Naive B cell (primary cell): ENCODE measurements at regions not wholly inside any gene's neighbourhood (a gene's known extent, or its start where the extent isn't known, plus 50 kb on each side); places are given as distances from the start of the nearest gene placed in this dataset.
"Not testable (repeated sequence)": the region's sequence is repeated elsewhere in the genome, so short reads cannot be mapped to it uniquely, and the experiment has no call there.

Source experiments
- ATAC-seq, 2 donors: fragments of 150-1000 bp; cut with Tn5 transposase; 2 replicates each; pipeline ENCODE4 v1.10.0; 2021; ENCODE audit warnings: low read depth in 2 of 2, mild to moderate bottlenecking in 2 of 2, moderate library complexity in 2 of 2
- DNase-seq: peaks from one replicate; pipeline ENCODE4 v3.0.0; 2022
- H3K27ac Mint-ChIP-seq, 6 donors: one replicate each; pipeline ENCODE4 v1.8.0; 2020 to 2022; ENCODE audit warnings: mild to moderate bottlenecking in 6 of 6, mixed read lengths in 6 of 6, moderate library complexity in 5 of 6, inconsistent platforms in 2 of 6
- H3K27me3 Mint-ChIP-seq, 3 donors: one replicate each; pipeline ENCODE4 v1.8.0; 2021 to 2022; ENCODE audit warnings: mixed read lengths in 3 of 3, mild to moderate bottlenecking in 1 of 3
- H3K36me3 Mint-ChIP-seq, 2 donors: one replicate each; pipeline ENCODE4 v1.8.0; 2020 to 2022; ENCODE audit warnings: mixed read lengths in 2 of 2, inconsistent platforms in 1 of 2, mild to moderate bottlenecking in 1 of 2
- H3K4me1 Mint-ChIP-seq, 3 donors: one replicate each; pipeline ENCODE4 v1.8.0; 2020 to 2022; ENCODE audit warnings: mixed read lengths in 3 of 3, inconsistent platforms in 1 of 3, mild to moderate bottlenecking in 1 of 3, moderate library complexity in 1 of 3
- H3K4me3 Mint-ChIP-seq, 8 donors: one replicate each; pipeline ENCODE4 v1.8.0; 2020 to 2022; ENCODE audit warnings: mild to moderate bottlenecking in 8 of 8, mixed read lengths in 8 of 8, moderate library complexity in 8 of 8, inconsistent platforms in 2 of 8
- H3K9me3 Mint-ChIP-seq, 7 donors: one replicate each; pipeline ENCODE4 v1.8.0; 2020 to 2022; ENCODE audit warnings: mixed read lengths in 7 of 7, mild to moderate bottlenecking in 5 of 7, inconsistent platforms in 2 of 7, moderate library complexity in 1 of 7

GRCh38 chr10:65032867-65033769, 1511.9 kb downstream of the REEP3 start:
- H3K27me3 Mint-ChIP-seq: no peaks in the 10 kb centered on the region
- H3K4me3 Mint-ChIP-seq: no peak overlapping the region
- no peak for ATAC-seq

GRCh38 chr10:65033957-65034356, 1512.8 kb downstream of the REEP3 start:
- no peaks in the 10 kb centered on the region for H3K36me3 Mint-ChIP-seq
- H3K27me3 Mint-ChIP-seq: no peaks in the 10 kb centered on the region
- ATAC-seq (no peak), DNase-seq (no peak)
- H3K9me3 Mint-ChIP-seq: peaks cover 4 to 9% (median 7%) of the 10 kb centered on the region in 7 donors
- no peak overlapping the region for H3K4me3 Mint-ChIP-seq
- no peak overlapping the region for H3K27ac Mint-ChIP-seq
- no peaks in the 10 kb centered on the region for H3K4me1 Mint-ChIP-seq

More at GRCh38 chr10:65032867-65033769, 1511.9 kb downstream of the REEP3 start:
- Mint-ChIP-seq H3K36me3 (no peaks in the 10 kb centered on the region), H3K27ac (no peak overlapping the region), H3K9me3 (peaks cover 4 to 11% (median 7%) of the 10 kb centered on the region in 7 donors), H3K4me1 (no peaks in the 10 kb centered on the region)
- no peak for DNase-seq

GRCh38 chr10:65040796-65041195, 1519.6 kb downstream of the REEP3 start:
- no peak for ATAC-seq
- Mint-ChIP-seq H3K27me3 (no peaks in the 10 kb centered on the region), H3K9me3 (peaks cover 0 to 3% (median 1%) of the 10 kb centered on the region in 7 donors), H3K36me3 (no peaks in the 10 kb centered on the region), H3K27ac (no peak overlapping the region), H3K4me3 (no peak overlapping the region), H3K4me1 (no peaks in the 10 kb centered on the region)
- no peak for DNase-seq

- no peak overlapping the region for H3K27ac Mint-ChIP-seq
- no peaks in the 10 kb centered on the region for H3K27me3 Mint-ChIP-seq
- no peak for DNase-seq
- H3K4me3 Mint-ChIP-seq: no peak overlapping the region
- no peak for ATAC-seq
- H3K4me1 Mint-ChIP-seq: no peaks in the 10 kb centered on the region
- H3K36me3 Mint-ChIP-seq: no peaks in the 10 kb centered on the region
- peaks cover 0 to 4% (median 1%) of the 10 kb centered on the region in 7 donors for H3K9me3 Mint-ChIP-seq
These were observed 1520.1 kb downstream of the REEP3 start for GRCh38 chr10:65041307-65041706.

- Mint-ChIP-seq H3K4me3 (no peak overlapping the region), H3K9me3 (peaks cover 0 to 3% (median 1%) of the 10 kb centered on the region in 7 donors), H3K36me3 (no peaks in the 10 kb centered on the region), H3K4me1 (no peaks in the 10 kb centered on the region), H3K27ac (no peak overlapping the region), H3K27me3 (no peaks in the 10 kb centered on the region)
- ATAC-seq (no peak), DNase-seq (no peak)
These were observed 1521.3 kb downstream of the REEP3 start for GRCh38 chr10:65042496-65042895.

GRCh38 chr10:65046831-65047230, 1525.6 kb downstream of the REEP3 start:
- DNase-seq: no peak
- Mint-ChIP-seq H3K9me3 (peaks cover 0 to 9% (median 2%) of the 10 kb centered on the region in 7 donors), H3K36me3 (no peaks in the 10 kb centered on the region), H3K27ac (no peak overlapping the region), H3K4me3 (no peak overlapping the region), H3K4me1 (no peaks in the 10 kb centered on the region), H3K27me3 (no peaks in the 10 kb centered on the region)
- no peak for ATAC-seq

GRCh38 chr10:65052111-65052510, 1530.9 kb downstream of the REEP3 start:
- not testable (repeated sequence) for H3K4me3 Mint-ChIP-seq

GRCh38 chr10:65053397-65053796, 1532.2 kb downstream of the REEP3 start:
- H3K27ac Mint-ChIP-seq, H3K27me3 Mint-ChIP-seq, H3K4me3 Mint-ChIP-seq, ATAC-seq, DNase-seq, H3K36me3 Mint-ChIP-seq, H3K4me1 Mint-ChIP-seq: not testable (repeated sequence)
- peaks cover 2 to 15% (median 9%) of the 10 kb centered on the region in 7 donors for H3K9me3 Mint-ChIP-seq

More at GRCh38 chr10:65052111-65052510, 1530.9 kb downstream of the REEP3 start:
- not testable (repeated sequence) for H3K27ac Mint-ChIP-seq, H3K36me3 Mint-ChIP-seq, H3K4me1 Mint-ChIP-seq, DNase-seq, ATAC-seq, H3K27me3 Mint-ChIP-seq
- peaks cover 2 to 15% (median 5%) of the 10 kb centered on the region in 7 donors for H3K9me3 Mint-ChIP-seq

- peaks cover 2 to 15% (median 9%) of the 10 kb centered on the region in 7 donors for H3K9me3 Mint-ChIP-seq
- DNase-seq, ATAC-seq, H3K36me3 Mint-ChIP-seq, H3K4me3 Mint-ChIP-seq, H3K27ac Mint-ChIP-seq, H3K4me1 Mint-ChIP-seq, H3K27me3 Mint-ChIP-seq: not testable (repeated sequence)
These were observed 1532.7 kb downstream of the REEP3 start for GRCh38 chr10:65053831-65054351.

GRCh38 chr10:65054701-65055100, 1533.5 kb downstream of the REEP3 start:
- peaks cover 2 to 15% (median 11%) of the 10 kb centered on the region in 7 donors for H3K9me3 Mint-ChIP-seq
- not testable (repeated sequence) for H3K27ac Mint-ChIP-seq, ATAC-seq, DNase-seq, H3K36me3 Mint-ChIP-seq, H3K4me1 Mint-ChIP-seq, H3K4me3 Mint-ChIP-seq, H3K27me3 Mint-ChIP-seq

- ATAC-seq: no peak
- no peaks in the 10 kb centered on the region for H3K36me3 Mint-ChIP-seq
- H3K4me1 Mint-ChIP-seq: no peaks in the 10 kb centered on the region
- no peak overlapping the region for H3K27ac Mint-ChIP-seq
- H3K9me3 Mint-ChIP-seq: peaks cover 0 to 5% (median 0%) of the 10 kb centered on the region in 7 donors
- DNase-seq: no peak
- no peaks in the 10 kb centered on the region for H3K27me3 Mint-ChIP-seq
- H3K4me3 Mint-ChIP-seq: no peak overlapping the region
These were observed 1544.1 kb downstream of the REEP3 start for GRCh38 chr10:65065278-65065677.

GRCh38 chr10:65083222-65083621, 1562.0 kb downstream of the REEP3 start:
- Mint-ChIP-seq H3K36me3 (no peaks in the 10 kb centered on the region), H3K4me1 (no peaks in the 10 kb centered on the region), H3K9me3 (peaks cover 5 to 19% (median 16%) of the 10 kb centered on the region in 7 donors), H3K27ac (no peak overlapping the region), H3K27me3 (no peaks in the 10 kb centered on the region), H3K4me3 (no peak overlapping the region)
- ATAC-seq (no peak), DNase-seq (no peak)

- no peak overlapping the region for H3K4me3 Mint-ChIP-seq
- H3K9me3 Mint-ChIP-seq: peaks cover 0 to 5% (median 2%) of the 10 kb centered on the region in 7 donors
- H3K27me3 Mint-ChIP-seq: no peaks in the 10 kb centered on the region
- no peaks in the 10 kb centered on the region for H3K36me3 Mint-ChIP-seq
- DNase-seq: no peak
- H3K4me1 Mint-ChIP-seq: no peaks in the 10 kb centered on the region
- no peak for ATAC-seq
- no peak overlapping the region for H3K27ac Mint-ChIP-seq
These were observed 1569.8 kb downstream of the REEP3 start for GRCh38 chr10:65090991-65091390.

- H3K9me3 Mint-ChIP-seq: peaks cover 0 to 9% (median 4%) of the 10 kb centered on the region in 7 donors
- H3K36me3 Mint-ChIP-seq: no peaks in the 10 kb centered on the region
- no peaks in the 10 kb centered on the region for H3K27me3 Mint-ChIP-seq
- no peaks in the 10 kb centered on the region for H3K4me1 Mint-ChIP-seq
- H3K27ac Mint-ChIP-seq: no peak overlapping the region
- DNase-seq: no peak
- ATAC-seq: no peak
- no peak overlapping the region for H3K4me3 Mint-ChIP-seq
These were observed 1578.9 kb downstream of the REEP3 start for GRCh38 chr10:65100146-65100545.
